ENCODE measurements at regions not wholly inside any gene's neighbourhood (a gene's known extent, or its start where the extent isn't known, plus 50 kb on each side); places are given as distances from the start of the nearest gene placed in this dataset.

DNA sequence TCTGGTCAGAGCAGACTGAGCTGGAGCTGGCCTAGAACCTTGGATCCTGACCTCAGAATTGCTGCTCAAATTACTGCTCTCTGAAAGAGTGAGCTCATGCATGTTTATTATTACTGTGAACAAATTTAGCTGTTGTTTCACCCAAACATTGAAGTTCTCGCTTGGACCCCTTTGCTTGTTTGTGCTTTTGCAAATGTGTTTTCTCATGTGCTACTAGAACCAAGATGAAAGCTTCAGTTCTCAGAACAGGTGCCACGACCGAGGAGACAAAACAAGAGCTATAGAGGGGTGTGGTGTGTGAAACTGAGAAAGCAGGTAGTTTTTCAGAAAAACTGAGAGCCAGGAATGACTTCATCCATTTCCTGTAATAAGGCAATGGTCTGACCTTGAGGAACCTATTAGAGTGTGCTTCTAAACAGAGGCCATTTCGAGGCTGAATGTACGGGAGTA, 50.0 kb upstream of the ESR1 start:
- TF ChIP-seq EZH2phosphoT487 (conservative IDR thresholded peaks at IDR 0.05; ENCODE audit: low read length), result no peak
- TF ChIP-seq, protein P1, sequence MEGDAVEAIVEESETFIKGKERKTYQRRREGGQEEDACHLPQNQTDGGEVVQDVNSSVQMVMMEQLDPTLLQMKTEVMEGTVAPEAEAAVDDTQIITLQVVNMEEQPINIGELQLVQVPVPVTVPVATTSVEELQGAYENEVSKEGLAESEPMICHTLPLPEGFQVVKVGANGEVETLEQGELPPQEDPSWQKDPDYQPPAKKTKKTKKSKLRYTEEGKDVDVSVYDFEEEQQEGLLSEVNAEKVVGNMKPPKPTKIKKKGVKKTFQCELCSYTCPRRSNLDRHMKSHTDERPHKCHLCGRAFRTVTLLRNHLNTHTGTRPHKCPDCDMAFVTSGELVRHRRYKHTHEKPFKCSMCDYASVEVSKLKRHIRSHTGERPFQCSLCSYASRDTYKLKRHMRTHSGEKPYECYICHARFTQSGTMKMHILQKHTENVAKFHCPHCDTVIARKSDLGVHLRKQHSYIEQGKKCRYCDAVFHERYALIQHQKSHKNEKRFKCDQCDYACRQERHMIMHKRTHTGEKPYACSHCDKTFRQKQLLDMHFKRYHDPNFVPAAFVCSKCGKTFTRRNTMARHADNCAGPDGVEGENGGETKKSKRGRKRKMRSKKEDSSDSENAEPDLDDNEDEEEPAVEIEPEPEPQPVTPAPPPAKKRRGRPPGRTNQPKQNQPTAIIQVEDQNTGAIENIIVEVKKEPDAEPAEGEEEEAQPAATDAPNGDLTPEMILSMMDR (IDR thresholded peaks at IDR 0.05; ENCODE audit: insufficient read depth, low read length, poor library complexity, severe bottlenecking), result no peak
- no peak overlapping the region for H3K9ac ChIP-seq (ENCODE audit: low read length)

More for the DNA sequence above, 50.0 kb upstream of the ESR1 start:
- Histone ChIP-seq H3F3A (ENCODE audit: insufficient read depth) (no peaks in the 10 kb centered on the region), H4K20me1 (ENCODE audit: low read depth, low read length) (no peaks in the 10 kb centered on the region), H3K4me3 (ENCODE audit: insufficient read depth, low read length, poor library complexity, severe bottlenecking) (no peak overlapping the region), H3K9me2 (replicated peaks; ENCODE audit: insufficient read depth, low read length) (no peaks in the 10 kb centered on the region), H3K27ac (ENCODE audit: low read depth, low read length) (no peak overlapping the region), H3K4me2 (ENCODE audit: low read depth, low read length, poor library complexity, severe bottlenecking) (no peak overlapping the region), H3K27me3 (ENCODE audit: low read length) (no peaks in the 10 kb centered on the region), H3K9me3 (ENCODE audit: insufficient read depth, low read length) (no peaks in the 10 kb centered on the region), H3K79me2 (ENCODE audit: insufficient read depth, low read length) (no peaks in the 10 kb centered on the region), H3K36me3 (ENCODE audit: low read length) (no peaks in the 10 kb centered on the region), H2AFZ (ENCODE audit: low read depth, low read length, severe bottlenecking) (no peak overlapping the region)

Data from SU-DHL-6 (cell line).